IMR-90 (cell line): ENCODE measurements at regions not wholly inside any gene's neighbourhood (a gene's known extent, or its start where the extent isn't known, plus 50 kb on each side); places are given as distances from the start of the nearest gene placed in this dataset.

Experiments
- ATAC-seq: fragments of 200-7000 bp; cut with Tn5 transposase; 2 replicates; pipeline ENCODE4 v1.9.1; 2020; ENCODE audit warnings: low read depth, mild to moderate bottlenecking, moderate library complexity
- BruUV-seq: library from RNA; stranded (reverse); fragments of 400-500 nt; replicated peaks from 2 replicates; lab custom pipeline; 2021; lab: Mats Ljungman, UMichigan
- CTCF ChIA-PET: fragments of 300-600 bp; formaldehyde crosslinking; extraction: SDS; loops from one replicate; lab custom pipeline; 2021; ENCODE audit warnings: antibody characterized with exemption; lab: Yijun Ruan, JAX
- POLR2A ChIA-PET: fragments of 300-600 bp; sonication (Branson Sonifier 250); formaldehyde crosslinking; loops from one replicate; lab custom pipeline; 2022; ENCODE audit warnings: antibody characterized with exemption; ENCODE audit not compliant: unreplicated experiment; lab: Charles Lee
- DNase-seq: peaks from one replicate; pipeline ENCODE4 v3.0.0; 2013
- H2AFZ ChIP-seq: replicated peaks from 2 replicates; pipeline ENCODE3; 2013; ENCODE audit warnings: low read length, mild to moderate bottlenecking; ENCODE audit not compliant: poor library complexity
- H2AK5ac ChIP-seq: 2 replicates; pipeline ENCODE4 v1.6.1; 2013; ENCODE audit warnings: low read depth, low read length, inconsistent platforms
- H2AK9ac ChIP-seq: replicated peaks from 2 replicates; pipeline ENCODE3; 2013; ENCODE audit warnings: mild to moderate bottlenecking, low read depth, low read length, moderate library complexity; ENCODE audit not compliant: poor library complexity
- H2BK120ac ChIP-seq: 2 replicates; pipeline ENCODE4 v1.6.1; 2013; ENCODE audit warnings: low read depth, low read length, inconsistent platforms
- H2BK15ac ChIP-seq: 3 replicates; pipeline ENCODE4 v1.6.1; 2013; ENCODE audit warnings: low read depth, low read length, inconsistent platforms
- H2BK20ac ChIP-seq: 2 replicates; pipeline ENCODE4 v1.6.1; 2013; ENCODE audit warnings: low read depth, mild to moderate bottlenecking, inconsistent platforms, low read length, moderate library complexity
- H2BK5ac ChIP-seq: 2 replicates; pipeline ENCODE4 v1.6.1; 2013; ENCODE audit warnings: mild to moderate bottlenecking, low read depth, low read length, inconsistent platforms; ENCODE audit not compliant: poor library complexity, severe bottlenecking
- H3K14ac ChIP-seq: replicated peaks from 2 replicates; pipeline ENCODE4 v1.6.1; 2013; ENCODE audit warnings: low read depth, low read length, inconsistent platforms
- H3K18ac ChIP-seq: 2 replicates; pipeline ENCODE4 v1.6.1; 2013; ENCODE audit warnings: low read depth, low read length, control low read depth
- H3K23ac ChIP-seq: 2 replicates; pipeline ENCODE4 v1.6.1; 2013; ENCODE audit warnings: low read depth, low read length, inconsistent platforms
- H3K27ac ChIP-seq: 2 replicates; pipeline ENCODE4 v1.5.1; 2013; ENCODE audit warnings: mild to moderate bottlenecking, control low read depth, low read length; ENCODE audit not compliant: insufficient read depth
- H3K27me3 ChIP-seq: 2 replicates; pipeline ENCODE4 v1.6.1; 2013; ENCODE audit warnings: low read length; ENCODE audit not compliant: control insufficient read depth, insufficient read depth
- H3K36me3 ChIP-seq: 2 replicates; pipeline ENCODE4 v1.6.1; 2013; ENCODE audit warnings: low read length, mixed read lengths; ENCODE audit not compliant: control insufficient read depth, insufficient read depth
- H3K4ac ChIP-seq: 2 replicates; pipeline ENCODE4 v1.6.1; 2013; ENCODE audit warnings: low read depth, low read length, inconsistent platforms
- H3K4me1 ChIP-seq: 2 replicates; pipeline ENCODE4 v1.6.1; 2013; ENCODE audit warnings: low read length, mixed read lengths; ENCODE audit not compliant: control insufficient read depth, insufficient read depth
- H3K4me2 ChIP-seq: 2 replicates; pipeline ENCODE4 v1.6.1; 2013; ENCODE audit warnings: low read depth, mild to moderate bottlenecking, control low read depth, low read length, moderate library complexity
- H3K4me3 ChIP-seq: 2 replicates; pipeline ENCODE4 v1.5.1; 2013; ENCODE audit warnings: low read depth, mild to moderate bottlenecking, control low read depth, low read length, moderate library complexity; ENCODE audit not compliant: insufficient read depth
- H3K56ac ChIP-seq: 2 replicates; pipeline ENCODE4 v1.6.1; 2013; ENCODE audit warnings: low read length, inconsistent platforms; ENCODE audit not compliant: insufficient read depth; ENCODE audit errors: extremely low read depth
- H3K79me1 ChIP-seq, 2 experiments: 2 replicates each; pipeline ENCODE4 v1.6.1; 2013; ENCODE audit warnings: low read length in 2 of 2, inconsistent platforms in 1 of 2, low read depth in 1 of 2
- H3K9ac ChIP-seq: 2 replicates; pipeline ENCODE4 v1.6.1; 2013; ENCODE audit warnings: low read depth, low read length, control low read depth
- H3K9me1 ChIP-seq: 2 replicates; pipeline ENCODE4 v1.6.1; 2013; ENCODE audit warnings: low read length, inconsistent platforms; ENCODE audit not compliant: insufficient read depth
- H3K9me3 ChIP-seq: 2 replicates; pipeline ENCODE4 v1.6.1; 2013; ENCODE audit warnings: low read length; ENCODE audit not compliant: control insufficient read depth, insufficient read depth
- H4K20me1 ChIP-seq: 2 replicates; pipeline ENCODE4 v1.6.1; 2013; ENCODE audit warnings: low read length, inconsistent platforms; ENCODE audit not compliant: insufficient read depth
- H4K5ac ChIP-seq: 2 replicates; pipeline ENCODE4 v1.6.1; 2013; ENCODE audit warnings: mild to moderate bottlenecking, low read depth, low read length, control low read depth
- H4K8ac ChIP-seq, 2 experiments: 2 replicates each; pipeline ENCODE4 v1.6.1; 2013; ENCODE audit warnings: low read depth in 2 of 2, low read length in 2 of 2, control low read depth in 1 of 2, inconsistent platforms in 1 of 2
- H4K91ac ChIP-seq: 2 replicates; pipeline ENCODE4 v1.6.1; 2013; ENCODE audit warnings: low read depth, low read length, inconsistent platforms; ENCODE audit not compliant: insufficient read depth
- BHLHE40 ChIP-seq: fragments of 150-350 bp; IDR thresholded peaks from 2 replicates; pipeline ENCODE4 v1.6.1; 2016; ENCODE audit warnings: mild to moderate bottlenecking, low read depth, low read length
- CEBPB ChIP-seq: IDR thresholded peaks from 2 replicates; pipeline ENCODE4 v1.6.1; 2012; ENCODE audit warnings: low read depth, low read length, improper control_type of control experiment
- CHD1 ChIP-seq: IDR thresholded peaks from 2 replicates; pipeline ENCODE4 v1.6.1; 2012; ENCODE audit warnings: low read depth, low read length, improper control_type of control experiment
- FOS ChIP-seq: fragments of 150-350 bp; IDR thresholded peaks from 2 replicates; pipeline ENCODE4 v1.6.1; 2016; ENCODE audit warnings: low read depth, low read length
- MAFK ChIP-seq: IDR thresholded peaks from 2 replicates; pipeline ENCODE4 v1.6.1; 2012; ENCODE audit warnings: low read depth, low read length, improper control_type of control experiment
- MAZ ChIP-seq: IDR thresholded peaks from 2 replicates; pipeline ENCODE4 v1.6.1; 2012; ENCODE audit warnings: low read depth, mild to moderate bottlenecking, low read length, improper control_type of control experiment, moderate library complexity, borderline replicate concordance
- MXI1 ChIP-seq: IDR thresholded peaks from 2 replicates; pipeline ENCODE4 v1.6.1; 2012; ENCODE audit warnings: low read depth, mild to moderate bottlenecking, low read length, moderate library complexity, borderline replicate concordance
- NFE2L2 ChIP-seq: fragments of 150-350 bp; IDR thresholded peaks from 2 replicates; pipeline ENCODE4 v1.6.1; 2016; ENCODE audit warnings: low read depth, mild to moderate bottlenecking, low read length
- RAD21 ChIP-seq: IDR thresholded peaks from 2 replicates; pipeline ENCODE4 v1.6.1; 2012; ENCODE audit warnings: low read length, improper control_type of control experiment
- RCOR1 ChIP-seq: IDR thresholded peaks from 2 replicates; pipeline ENCODE4 v1.6.1; 2012; ENCODE audit warnings: mild to moderate bottlenecking, low read length, improper control_type of control experiment; ENCODE audit not compliant: insufficient replicate concordance
- RFX5 ChIP-seq: IDR thresholded peaks from 2 replicates; pipeline ENCODE4 v1.8.0; 2012; ENCODE audit warnings: low read depth, mild to moderate bottlenecking, low read length, moderate library complexity
- WGBS, 2 experiments: methylation state at CpG; one replicate each; pipeline versions ENCODE4 v1.1.5 to v1.1.7; 2013; ENCODE audit warnings: missing lambda C conversion rate in 2 of 2; ENCODE audit not compliant: insufficient read length in 1 of 2; ENCODE audit errors: extremely low coverage in 2 of 2; 5-methylcytosine and 5-hydroxymethylcytosine counted together
- dilution Hi-C: fragments of 300-500 bp; cut with HindIII; formaldehyde crosslinking; loops from one replicate; pipeline ENCODE4 v1.14.3; 2018; ENCODE audit warnings: low sequenced_read_pairs; ENCODE audit not compliant: unreplicated experiment
- in situ Hi-C: fragments of 300-500 bp; cut with MboI; formaldehyde crosslinking; loops from 3 replicates; pipeline ENCODE4 v1.14.3; 2019; ENCODE audit warnings: low sequenced_read_pairs, inconsistent platforms, mixed read lengths
- intact Hi-C: fragments of 100-400 bp; cut with micrococcal nuclease; formaldehyde crosslinking; loops from 2 replicates; pipeline ENCODE4 v1.10.0; 2022
- TF ChIP-seq, protein P1 (sequence below): fragments of 150-350 bp; IDR thresholded peaks from 2 replicates; pipeline ENCODE4 v1.6.1; 2017; ENCODE audit warnings: mild to moderate bottlenecking, antibody characterized with exemption, low read length, low read depth
- TF ChIP-seq, protein P2 (sequence below): conservative IDR thresholded peaks from 2 replicates; pipeline ENCODE4 v1.5.1; 2012; ENCODE audit warnings: mild to moderate bottlenecking, low read depth, low read length, improper control_type of control experiment
- TF ChIP-seq, protein P3 (sequence below): fragments of 150-350 bp; IDR thresholded peaks from 2 replicates; pipeline ENCODE4 v1.6.1; 2016; ENCODE audit warnings: low read depth, mild to moderate bottlenecking, low read length, moderate library complexity, borderline replicate concordance

DNA sequence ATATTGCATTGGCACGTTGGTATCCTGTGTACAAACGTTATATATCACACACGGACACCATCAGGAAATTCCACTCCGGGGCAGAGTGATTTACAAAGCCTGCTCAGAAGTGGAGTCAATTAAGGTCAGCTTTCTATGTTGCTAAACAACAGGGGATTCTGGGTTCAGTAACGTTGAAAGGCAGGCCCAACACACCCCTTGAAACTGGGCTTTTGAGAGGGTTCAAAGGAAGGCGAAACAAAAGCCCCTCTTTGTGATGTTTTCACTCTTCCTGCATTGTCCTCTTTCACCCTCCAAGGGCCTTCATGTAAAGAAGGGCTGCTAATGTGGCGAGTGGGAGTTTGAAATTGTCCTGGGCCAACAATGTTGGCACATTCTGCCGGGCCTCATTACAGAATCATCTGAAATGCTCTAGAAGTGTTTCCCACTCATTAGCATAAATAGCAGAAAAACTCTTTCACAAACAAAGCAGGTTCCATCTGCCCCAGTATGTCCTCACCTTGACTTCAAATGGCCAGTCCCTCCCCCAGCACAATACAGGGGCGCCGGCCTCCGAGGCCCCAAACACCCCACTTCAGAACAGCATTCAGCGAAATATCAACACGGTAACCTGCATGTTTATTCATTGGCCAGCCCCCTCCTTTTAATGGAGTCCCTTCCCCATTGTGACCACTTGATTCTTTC lies 76.4 kb downstream of the HES1 start:
- POLR2A ChIA-PET = no interaction called here
- Histone ChIP-seq H3K4ac (no peak overlapping the region), H3K18ac (no peak overlapping the region), H2BK5ac (no peak overlapping the region), H3K27me3 (peaks cover 24% of the 10 kb centered on the region), H3K27ac (no peak overlapping the region), H3K4me1 (no peaks in the 10 kb centered on the region), H3K9me3 (no peaks in the 10 kb centered on the region), H3K36me3 (no peaks in the 10 kb centered on the region), H2BK120ac (no peak overlapping the region), H2BK15ac (no peak overlapping the region), H3K4me3 (no peak overlapping the region), H3K14ac (no peak overlapping the region), H4K5ac (no peak overlapping the region), H3K9ac (no peak overlapping the region), H2AK9ac (no peak overlapping the region), H3K79me1 (no peaks in the 10 kb centered on the region), H2AFZ (no peak overlapping the region), H4K91ac (no peak overlapping the region), H4K20me1 (no peaks in the 10 kb centered on the region), H3K4me2 (no peak overlapping the region), H3K56ac (no peak overlapping the region), H2AK5ac (no peak overlapping the region), H4K8ac (no peak overlapping the region), H3K23ac (no peak overlapping the region), H3K9me1 (no peaks in the 10 kb centered on the region), H2BK20ac (no peak overlapping the region)
- 70% methylated on average over 3 of the region's 13 CpGs; no CpG with 5 or more reads in 1 of the 2 experiments for WGBS, 2 experiments
- TF ChIP-seq, protein P1, sequence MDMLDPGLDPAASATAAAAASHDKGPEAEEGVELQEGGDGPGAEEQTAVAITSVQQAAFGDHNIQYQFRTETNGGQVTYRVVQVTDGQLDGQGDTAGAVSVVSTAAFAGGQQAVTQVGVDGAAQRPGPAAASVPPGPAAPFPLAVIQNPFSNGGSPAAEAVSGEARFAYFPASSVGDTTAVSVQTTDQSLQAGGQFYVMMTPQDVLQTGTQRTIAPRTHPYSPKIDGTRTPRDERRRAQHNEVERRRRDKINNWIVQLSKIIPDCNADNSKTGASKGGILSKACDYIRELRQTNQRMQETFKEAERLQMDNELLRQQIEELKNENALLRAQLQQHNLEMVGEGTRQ = no peak
- TF ChIP-seq RAD21 (no peak), CEBPB (no peak), BHLHE40 (no peak), NFE2L2 (no peak), FOS (no peak), CHD1 (no peak), MXI1 (no peak), RFX5 (no peak), RCOR1 (no peak), MAZ (no peak), MAFK (no peak)
- TF ChIP-seq, protein P2, sequence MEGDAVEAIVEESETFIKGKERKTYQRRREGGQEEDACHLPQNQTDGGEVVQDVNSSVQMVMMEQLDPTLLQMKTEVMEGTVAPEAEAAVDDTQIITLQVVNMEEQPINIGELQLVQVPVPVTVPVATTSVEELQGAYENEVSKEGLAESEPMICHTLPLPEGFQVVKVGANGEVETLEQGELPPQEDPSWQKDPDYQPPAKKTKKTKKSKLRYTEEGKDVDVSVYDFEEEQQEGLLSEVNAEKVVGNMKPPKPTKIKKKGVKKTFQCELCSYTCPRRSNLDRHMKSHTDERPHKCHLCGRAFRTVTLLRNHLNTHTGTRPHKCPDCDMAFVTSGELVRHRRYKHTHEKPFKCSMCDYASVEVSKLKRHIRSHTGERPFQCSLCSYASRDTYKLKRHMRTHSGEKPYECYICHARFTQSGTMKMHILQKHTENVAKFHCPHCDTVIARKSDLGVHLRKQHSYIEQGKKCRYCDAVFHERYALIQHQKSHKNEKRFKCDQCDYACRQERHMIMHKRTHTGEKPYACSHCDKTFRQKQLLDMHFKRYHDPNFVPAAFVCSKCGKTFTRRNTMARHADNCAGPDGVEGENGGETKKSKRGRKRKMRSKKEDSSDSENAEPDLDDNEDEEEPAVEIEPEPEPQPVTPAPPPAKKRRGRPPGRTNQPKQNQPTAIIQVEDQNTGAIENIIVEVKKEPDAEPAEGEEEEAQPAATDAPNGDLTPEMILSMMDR = no peak
- TF ChIP-seq, protein P3, sequence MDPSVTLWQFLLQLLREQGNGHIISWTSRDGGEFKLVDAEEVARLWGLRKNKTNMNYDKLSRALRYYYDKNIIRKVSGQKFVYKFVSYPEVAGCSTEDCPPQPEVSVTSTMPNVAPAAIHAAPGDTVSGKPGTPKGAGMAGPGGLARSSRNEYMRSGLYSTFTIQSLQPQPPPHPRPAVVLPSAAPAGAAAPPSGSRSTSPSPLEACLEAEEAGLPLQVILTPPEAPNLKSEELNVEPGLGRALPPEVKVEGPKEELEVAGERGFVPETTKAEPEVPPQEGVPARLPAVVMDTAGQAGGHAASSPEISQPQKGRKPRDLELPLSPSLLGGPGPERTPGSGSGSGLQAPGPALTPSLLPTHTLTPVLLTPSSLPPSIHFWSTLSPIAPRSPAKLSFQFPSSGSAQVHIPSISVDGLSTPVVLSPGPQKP = no peak
- CTCF ChIA-PET = no interaction called here
- no TSS peak for BruUV-seq
- in situ Hi-C loops (no loop called here), dilution Hi-C loops (no loop called here), intact Hi-C loops (no loop called here)
- ATAC-seq (no peak), DNase-seq (no peak)
